Astrocyte (in vitro differentiated cells and primary cell): ENCODE measurements at regions not wholly inside any gene's neighbourhood (a gene's known extent, or its start where the extent isn't known, plus 50 kb on each side); places are given as distances from the start of the nearest gene placed in this dataset.

ENCODE experiments used
- DNase-seq: peaks from one replicate; pipeline ENCODE4 v3.0.0-alpha.2; 2010; ENCODE audit warnings: low read depth
- FAIRE-seq: peaks from 2 replicates; lab custom pipeline; 2011; peaks lifted over from hg19 to GRCh38; lab: Jason Lieb, UNC
- H2AFZ ChIP-seq: 2 replicates; pipeline ENCODE4 v1.6.0; 2012; ENCODE audit warnings: low read depth, low read length, inconsistent platforms
- H3K27ac ChIP-seq: 2 replicates; pipeline ENCODE4 v1.5.1; 2011; ENCODE audit warnings: low read depth, low read length, inconsistent platforms
- H3K27me3 ChIP-seq: 2 replicates; pipeline ENCODE4 v1.6.0; 2011; ENCODE audit warnings: low read length, inconsistent platforms; ENCODE audit not compliant: insufficient read depth
- H3K36me3 ChIP-seq: 2 replicates; pipeline ENCODE4 v1.5.1; 2011; ENCODE audit warnings: low read length, inconsistent platforms; ENCODE audit not compliant: insufficient read depth
- H3K4me1 ChIP-seq: 2 replicates; pipeline ENCODE4 v1.5.1; 2011; ENCODE audit warnings: low read length, inconsistent platforms; ENCODE audit not compliant: insufficient read depth
- H3K4me2 ChIP-seq: 2 replicates; pipeline ENCODE4 v1.6.0; 2012; ENCODE audit warnings: low read length, inconsistent platforms
- H3K4me3 ChIP-seq: 2 replicates; pipeline ENCODE4 v1.5.1; 2011; ENCODE audit warnings: low read depth, mild to moderate bottlenecking, low read length, inconsistent platforms; ENCODE audit not compliant: insufficient read depth
- H3K79me2 ChIP-seq: 2 replicates; pipeline ENCODE4 v1.6.0; 2012; ENCODE audit warnings: mild to moderate bottlenecking, low read length, inconsistent platforms; ENCODE audit not compliant: insufficient read depth
- H3K9ac ChIP-seq: 2 replicates; pipeline ENCODE4 v1.6.0; 2012; ENCODE audit warnings: mild to moderate bottlenecking, low read length, inconsistent platforms
- H3K9me3 ChIP-seq: 2 replicates; pipeline ENCODE4 v1.5.1; 2012; ENCODE audit warnings: low read depth, mild to moderate bottlenecking, low read length, inconsistent platforms; ENCODE audit not compliant: insufficient read depth
- H4K20me1 ChIP-seq: 2 replicates; pipeline ENCODE4 v1.6.0; 2012; ENCODE audit warnings: low read length, inconsistent platforms; ENCODE audit not compliant: insufficient read depth
- H3K27ac Mint-ChIP-seq: one replicate; pipeline ENCODE4 v1.8.0; 2021; ENCODE audit warnings: mild to moderate bottlenecking, mixed read lengths; ENCODE audit not compliant: unreplicated experiment
- H3K27me3 Mint-ChIP-seq: one replicate; pipeline ENCODE4 v1.8.0; 2021; ENCODE audit warnings: low read depth, mixed read lengths; ENCODE audit not compliant: unreplicated experiment
- H3K36me3 Mint-ChIP-seq: one replicate; pipeline ENCODE4 v1.8.0; 2021; ENCODE audit warnings: low read depth, mixed read lengths; ENCODE audit not compliant: unreplicated experiment
- H3K4me1 Mint-ChIP-seq: one replicate; pipeline ENCODE4 v1.8.0; 2021; ENCODE audit warnings: low read depth, mixed read lengths; ENCODE audit not compliant: unreplicated experiment
- H3K4me3 Mint-ChIP-seq: one replicate; pipeline ENCODE4 v1.8.0; 2021; ENCODE audit warnings: mild to moderate bottlenecking, moderate library complexity, mixed read lengths; ENCODE audit not compliant: unreplicated experiment
- H3K9me3 Mint-ChIP-seq: one replicate; pipeline ENCODE4 v1.8.0; 2021; ENCODE audit warnings: mild to moderate bottlenecking, mixed read lengths; ENCODE audit not compliant: unreplicated experiment
- EZH2 ChIP-seq: IDR thresholded peaks from 2 replicates; pipeline ENCODE4 v1.6.1; 2012; ENCODE audit warnings: mild to moderate bottlenecking, low read length, inconsistent platforms; ENCODE audit not compliant: insufficient read depth
- TF ChIP-seq, protein P1 (sequence below): IDR thresholded peaks from 2 replicates; pipeline ENCODE4 v1.5.1; 2011; ENCODE audit warnings: low read depth, mild to moderate bottlenecking, inconsistent platforms, low read length, moderate library complexity; ENCODE audit not compliant: insufficient read depth

- H3K79me2 ChIP-seq, result no peaks in the 10 kb centered on the region
- H3K4me3 ChIP-seq, result no peak overlapping the region
- Mint-ChIP-seq H3K27ac (peak overlapping the region; percentile 91), H3K4me1 (peaks cover 14% of the 10 kb centered on the region), H3K27me3 (no peaks in the 10 kb centered on the region), H3K36me3 (no peaks in the 10 kb centered on the region), H3K9me3 (no peaks in the 10 kb centered on the region), H3K4me3 (no peak overlapping the region)
- peak; percentile 30 for DNase-seq
- no peaks in the 10 kb centered on the region for H3K27me3 ChIP-seq
- no peaks in the 10 kb centered on the region for H4K20me1 ChIP-seq
- no peaks in the 10 kb centered on the region for H3K9me3 ChIP-seq
- H3K4me2 ChIP-seq, result peak overlapping the region; percentile 54
- no peaks in the 10 kb centered on the region for H3K36me3 ChIP-seq
- no peak overlapping the region for H3K27ac ChIP-seq
- H3K9ac ChIP-seq, result no peak overlapping the region
- TF ChIP-seq, protein P1, sequence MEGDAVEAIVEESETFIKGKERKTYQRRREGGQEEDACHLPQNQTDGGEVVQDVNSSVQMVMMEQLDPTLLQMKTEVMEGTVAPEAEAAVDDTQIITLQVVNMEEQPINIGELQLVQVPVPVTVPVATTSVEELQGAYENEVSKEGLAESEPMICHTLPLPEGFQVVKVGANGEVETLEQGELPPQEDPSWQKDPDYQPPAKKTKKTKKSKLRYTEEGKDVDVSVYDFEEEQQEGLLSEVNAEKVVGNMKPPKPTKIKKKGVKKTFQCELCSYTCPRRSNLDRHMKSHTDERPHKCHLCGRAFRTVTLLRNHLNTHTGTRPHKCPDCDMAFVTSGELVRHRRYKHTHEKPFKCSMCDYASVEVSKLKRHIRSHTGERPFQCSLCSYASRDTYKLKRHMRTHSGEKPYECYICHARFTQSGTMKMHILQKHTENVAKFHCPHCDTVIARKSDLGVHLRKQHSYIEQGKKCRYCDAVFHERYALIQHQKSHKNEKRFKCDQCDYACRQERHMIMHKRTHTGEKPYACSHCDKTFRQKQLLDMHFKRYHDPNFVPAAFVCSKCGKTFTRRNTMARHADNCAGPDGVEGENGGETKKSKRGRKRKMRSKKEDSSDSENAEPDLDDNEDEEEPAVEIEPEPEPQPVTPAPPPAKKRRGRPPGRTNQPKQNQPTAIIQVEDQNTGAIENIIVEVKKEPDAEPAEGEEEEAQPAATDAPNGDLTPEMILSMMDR, result no peak
- TF ChIP-seq EZH2, result no peak
- H3K4me1 ChIP-seq, result no peaks in the 10 kb centered on the region
- peak overlapping the region; percentile 37 for H2AFZ ChIP-seq
- no peak for FAIRE-seq
Measured at GRCh38 chr2:142218471-142218870, 87.7 kb upstream of the LRP1B start.

DNA sequence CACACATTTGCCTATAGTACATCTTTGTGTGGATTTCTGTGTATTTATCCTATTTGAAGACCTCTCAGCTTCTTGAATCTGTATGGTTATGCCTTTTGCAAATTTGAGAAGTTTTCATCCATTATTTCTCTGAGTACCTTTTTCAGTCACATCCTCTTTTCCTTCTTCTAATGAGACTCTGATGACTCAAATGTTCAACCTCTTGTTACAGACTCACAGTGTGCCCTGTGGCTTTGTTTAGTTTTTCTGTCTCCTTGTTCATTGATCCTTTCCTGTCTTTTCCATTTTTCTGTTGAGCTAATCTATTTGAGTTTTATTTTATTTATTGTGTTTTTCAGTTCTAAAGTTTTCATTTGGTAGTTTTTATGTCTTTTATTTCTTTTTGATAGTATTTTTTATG lies 87.0 kb upstream of the LRP1B start:
- no peaks in the 10 kb centered on the region for H3K79me2 ChIP-seq
- H3K4me3 Mint-ChIP-seq, result no peak overlapping the region
- no peaks in the 10 kb centered on the region for H3K27me3 Mint-ChIP-seq
- H3K4me1 ChIP-seq, result no peaks in the 10 kb centered on the region
- H3K36me3 ChIP-seq, result no peaks in the 10 kb centered on the region
- H3K9me3 Mint-ChIP-seq, result no peaks in the 10 kb centered on the region
- H3K27me3 ChIP-seq, result no peaks in the 10 kb centered on the region
- H3K4me1 Mint-ChIP-seq, result peaks cover 14% of the 10 kb centered on the region
- H3K4me3 ChIP-seq, result no peak overlapping the region
- no peaks in the 10 kb centered on the region for H3K36me3 Mint-ChIP-seq
- H4K20me1 ChIP-seq, result no peaks in the 10 kb centered on the region
- H3K9ac ChIP-seq, result no peak overlapping the region
- H3K27ac Mint-ChIP-seq, result peak overlapping the region; percentile 91
- H3K9me3 ChIP-seq, result no peaks in the 10 kb centered on the region
- FAIRE-seq, result no peak
- DNase-seq, result no peak
- TF ChIP-seq EZH2, result no peak
- TF ChIP-seq, protein P1, result no peak
- no peak overlapping the region for H3K27ac ChIP-seq
- H2AFZ ChIP-seq, result no peak overlapping the region
- no peak overlapping the region for H3K4me2 ChIP-seq

DNA sequence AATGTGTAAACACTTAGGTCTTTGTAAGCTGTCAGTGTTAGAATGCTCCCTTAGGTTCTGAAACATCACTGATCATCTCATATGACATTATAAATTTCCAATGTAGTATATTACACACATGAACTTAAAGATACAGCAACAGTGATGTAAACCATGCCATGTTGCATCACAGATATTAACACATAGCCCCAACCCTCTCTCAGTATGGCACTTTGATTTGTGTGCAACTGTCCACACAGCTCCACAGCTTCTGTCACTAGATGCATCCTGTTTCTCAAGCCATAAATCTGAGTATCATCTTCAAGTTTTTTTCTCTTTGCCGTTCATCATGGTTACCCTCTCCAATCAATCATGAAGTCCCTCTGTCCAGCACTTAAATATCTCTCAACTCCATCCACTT lies 69.2 kb upstream of the LRP1B start:
- Mint-ChIP-seq H3K9me3 (no peaks in the 10 kb centered on the region), H3K36me3 (no peaks in the 10 kb centered on the region), H3K27ac (no peak overlapping the region), H3K27me3 (no peaks in the 10 kb centered on the region), H3K4me1 (no peaks in the 10 kb centered on the region), H3K4me3 (no peak overlapping the region)
- Histone ChIP-seq H3K79me2 (no peaks in the 10 kb centered on the region), H3K27me3 (no peaks in the 10 kb centered on the region), H3K4me1 (no peaks in the 10 kb centered on the region), H3K9ac (no peak overlapping the region), H3K4me3 (no peak overlapping the region), H4K20me1 (no peaks in the 10 kb centered on the region), H2AFZ (no peak overlapping the region), H3K27ac (no peak overlapping the region), H3K4me2 (no peak overlapping the region), H3K9me3 (no peaks in the 10 kb centered on the region), H3K36me3 (no peaks in the 10 kb centered on the region)
- TF ChIP-seq EZH2, result no peak
- TF ChIP-seq, protein P1, result no peak
- no peak for DNase-seq
- FAIRE-seq, result no peak
